Stimulated activated memory B cell treated with anti-CD40 and anti-IgM and Interleukin-4, amounts not matched to agents 10 μg/mL and 1 μg/mL and 100 μg/mL, for 72 hours (primary cell): ENCODE measurements at regions not wholly inside any gene's neighbourhood (a gene's known extent, or its start where the extent isn't known, plus 50 kb on each side); places are given as distances from the start of the nearest gene placed in this dataset.
A peak's percentile ranks its signal among the peaks of the same experiment; 100 is the strongest.

Source experiments
- ATAC-seq: fragments of 150-1000 bp; cut with Tn5 transposase; 2 replicates; pipeline ENCODE4 v1.10.0; 2021
- H3K27ac Mint-ChIP-seq: one replicate; pipeline ENCODE4 v1.8.0; 2022; ENCODE audit warnings: mild to moderate bottlenecking, mixed read lengths
- H3K27me3 Mint-ChIP-seq: one replicate; pipeline ENCODE4 v1.8.0; 2022; ENCODE audit warnings: mixed read lengths
- H3K36me3 Mint-ChIP-seq: one replicate; pipeline ENCODE4 v1.8.0; 2022; ENCODE audit warnings: mixed read lengths
- H3K4me1 Mint-ChIP-seq: one replicate; pipeline ENCODE4 v1.8.0; 2022; ENCODE audit warnings: mixed read lengths
- H3K4me3 Mint-ChIP-seq: one replicate; pipeline ENCODE4 v1.8.0; 2022; ENCODE audit warnings: mild to moderate bottlenecking, moderate library complexity, mixed read lengths
- H3K9me3 Mint-ChIP-seq: one replicate; pipeline ENCODE4 v1.8.0; 2022; ENCODE audit warnings: mixed read lengths

DNA sequence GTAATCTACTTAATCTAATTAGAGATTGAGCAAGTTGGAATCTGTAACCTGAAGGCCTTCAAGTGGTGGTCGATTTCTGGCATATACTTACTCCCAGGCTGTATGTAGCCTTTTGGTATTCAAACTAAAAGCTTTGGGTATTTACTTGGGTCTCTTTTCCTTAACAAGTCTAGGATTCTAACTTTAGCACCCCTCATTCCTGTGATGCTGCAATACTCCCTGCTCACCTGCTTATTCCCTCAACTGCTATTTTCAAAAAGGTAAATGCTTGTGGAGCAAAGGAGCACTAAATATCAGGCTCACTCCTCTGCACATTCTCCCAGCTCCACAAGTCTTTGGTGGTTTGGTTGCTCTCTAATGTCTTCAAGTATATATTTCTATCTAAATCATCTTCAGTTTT is 68.0 kb upstream of the CYYR1 start:
- Mint-ChIP-seq H3K27ac (no peak overlapping the region), H3K9me3 (no peaks in the 10 kb centered on the region), H3K4me3 (no peak overlapping the region)

DNA sequence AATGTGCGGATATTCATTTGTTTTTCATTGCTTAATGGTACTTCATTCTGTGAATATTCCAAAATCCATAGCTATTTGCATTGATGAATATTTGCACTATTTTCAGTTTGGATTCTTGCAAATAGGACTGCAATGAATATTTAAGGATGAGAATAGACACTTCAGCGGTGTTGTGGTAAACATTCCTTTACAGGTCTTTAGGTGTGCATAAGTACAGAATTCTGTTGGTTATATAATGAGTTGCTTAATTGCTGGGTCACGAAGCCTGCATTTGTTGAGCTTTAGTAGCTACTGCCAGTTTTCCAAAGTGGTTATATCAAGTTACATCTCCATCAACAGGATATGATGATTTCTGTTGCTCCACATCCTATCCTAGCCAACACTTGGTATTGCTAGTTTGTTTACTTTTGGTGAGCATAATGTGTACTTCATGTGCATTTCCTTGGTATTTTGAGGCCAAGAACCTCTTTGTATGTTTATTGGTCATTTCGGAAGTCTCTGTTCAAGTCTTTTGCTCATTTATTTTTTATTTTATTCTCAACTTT is 64.2 kb upstream of the CYYR1 start:
- no peaks in the 10 kb centered on the region for H3K4me1 Mint-ChIP-seq
- H3K27ac Mint-ChIP-seq = no peak overlapping the region
- no peaks in the 10 kb centered on the region for H3K27me3 Mint-ChIP-seq
- H3K4me3 Mint-ChIP-seq = no peak overlapping the region
- no peak for ATAC-seq
- no peaks in the 10 kb centered on the region for H3K36me3 Mint-ChIP-seq
- H3K9me3 Mint-ChIP-seq = peaks cover 3% of the 10 kb centered on the region

More for the DNA sequence above, 68.0 kb upstream of the CYYR1 start:
- Mint-ChIP-seq H3K27me3 (no peaks in the 10 kb centered on the region), H3K4me1 (no peaks in the 10 kb centered on the region), H3K36me3 (no peaks in the 10 kb centered on the region)
- no peak for ATAC-seq

DNA sequence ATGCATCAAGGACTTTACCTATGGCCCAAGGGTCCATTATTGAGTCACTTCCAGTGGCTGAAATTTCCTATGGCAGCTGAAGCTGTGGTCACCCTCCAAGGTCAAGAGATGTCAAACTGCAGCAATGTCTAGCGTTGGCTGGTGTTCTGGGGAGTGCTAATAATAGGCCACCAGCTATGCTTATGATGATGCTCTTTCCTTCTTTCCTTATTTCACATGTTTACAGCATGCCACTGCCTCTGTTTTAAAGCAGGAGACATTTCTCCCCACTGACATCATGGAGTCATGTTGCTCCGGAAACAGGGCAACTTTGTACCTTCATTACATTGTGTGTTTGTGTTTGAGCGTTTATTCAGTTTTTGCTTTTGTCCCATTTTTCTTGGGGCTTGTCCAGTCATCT is 62.6 kb upstream of the CYYR1 start:
- Mint-ChIP-seq H3K27ac (no peak overlapping the region), H3K27me3 (no peaks in the 10 kb centered on the region), H3K4me3 (no peak overlapping the region), H3K9me3 (peaks cover 7% of the 10 kb centered on the region), H3K36me3 (no peaks in the 10 kb centered on the region), H3K4me1 (no peaks in the 10 kb centered on the region)
- ATAC-seq = no peak

DNA sequence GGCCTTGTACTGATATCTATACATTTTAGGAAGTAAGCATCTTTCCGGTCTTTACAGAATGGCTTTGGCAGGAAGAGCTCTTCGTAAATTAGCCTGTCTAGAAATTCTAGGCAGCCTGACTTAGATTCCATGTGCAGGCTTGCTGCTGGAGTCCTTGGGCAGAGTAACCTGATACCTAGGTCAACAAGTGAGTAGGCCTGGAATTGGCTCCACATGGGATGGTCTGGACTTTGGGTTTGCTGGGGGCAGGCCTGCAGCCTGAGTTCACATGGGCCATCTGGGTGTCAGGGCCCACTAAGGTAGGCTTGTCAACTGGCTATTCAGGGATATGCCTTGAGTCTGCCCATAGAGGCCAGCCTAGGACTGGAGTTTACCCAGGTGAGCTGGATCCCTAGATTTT is 59.6 kb upstream of the CYYR1 start:
- no peak overlapping the region for H3K4me3 Mint-ChIP-seq
- H3K9me3 Mint-ChIP-seq = peaks cover 7% of the 10 kb centered on the region
- no peak overlapping the region for H3K27ac Mint-ChIP-seq
- no peaks in the 10 kb centered on the region for H3K4me1 Mint-ChIP-seq
- H3K27me3 Mint-ChIP-seq = no peaks in the 10 kb centered on the region
- no peaks in the 10 kb centered on the region for H3K36me3 Mint-ChIP-seq
- ATAC-seq = no peak

DNA sequence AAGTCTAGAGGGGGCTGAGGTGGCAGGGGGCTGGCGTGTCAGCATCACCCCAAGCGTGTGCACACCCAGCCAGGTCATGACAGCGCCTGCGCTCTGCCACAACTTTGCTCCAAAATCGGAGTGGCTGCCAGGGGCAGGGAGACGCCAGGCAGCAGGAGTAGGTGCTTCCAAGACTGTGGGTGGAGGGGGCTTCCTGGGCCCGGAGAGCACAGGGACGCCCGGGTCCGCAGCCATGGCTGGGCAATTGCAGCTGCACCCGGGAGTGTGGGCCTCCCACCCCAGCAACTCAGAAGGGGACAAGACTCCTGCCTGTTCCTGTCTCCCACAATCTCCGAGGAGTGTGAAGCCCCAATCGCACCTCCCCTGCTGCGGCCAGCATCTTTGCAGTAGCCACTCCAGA is 53.1 kb upstream of the CYYR1 start:
- Mint-ChIP-seq H3K4me1 (no peaks in the 10 kb centered on the region), H3K9me3 (no peaks in the 10 kb centered on the region), H3K36me3 (no peaks in the 10 kb centered on the region), H3K27ac (no peak overlapping the region), H3K4me3 (no peak overlapping the region), H3K27me3 (no peaks in the 10 kb centered on the region)
- peak; percentile 20 for ATAC-seq

DNA sequence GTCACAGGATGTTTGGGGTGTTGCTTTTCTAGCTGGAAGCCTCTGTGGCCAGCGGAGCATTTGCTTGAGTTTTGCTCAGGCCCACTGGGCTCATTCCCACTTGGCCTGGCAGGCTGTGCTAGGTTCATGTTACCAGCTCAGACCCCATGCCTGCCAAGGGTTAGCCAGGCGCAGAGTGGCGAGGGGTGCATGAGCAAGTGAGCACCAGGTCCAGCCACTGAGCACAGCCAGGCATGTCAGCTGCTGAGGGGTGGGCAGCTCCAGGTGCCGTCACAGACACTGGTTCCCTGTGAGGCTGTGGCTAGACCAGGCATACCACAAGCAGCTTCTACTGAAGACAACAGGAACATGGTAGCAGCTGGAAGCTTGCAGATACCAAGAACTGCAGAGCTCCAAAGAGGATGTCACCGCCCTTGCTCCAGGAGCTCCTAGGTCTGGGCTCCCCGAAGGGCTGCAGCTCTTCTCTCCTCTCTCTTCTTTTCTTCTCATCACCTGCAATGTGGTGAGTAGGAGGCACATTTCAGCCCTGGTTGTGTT is 52.0 kb upstream of the CYYR1 start:
- Mint-ChIP-seq H3K4me3 (no peak overlapping the region), H3K27ac (no peak overlapping the region), H3K4me1 (no peaks in the 10 kb centered on the region), H3K27me3 (no peaks in the 10 kb centered on the region), H3K36me3 (no peaks in the 10 kb centered on the region), H3K9me3 (no peaks in the 10 kb centered on the region)
- no peak for ATAC-seq
